Progenitor cell of endocrine pancreas (in vitro differentiated cells): ENCODE measurements at regions not wholly inside any gene's neighbourhood (a gene's known extent, or its start where the extent isn't known, plus 50 kb on each side); places are given as distances from the start of the nearest gene placed in this dataset.

Experiments used
- DNase-seq: peaks from one replicate; pipeline ENCODE4 v3.0.0; 2021; ENCODE audit warnings: low spot score; ENCODE audit not compliant: unreplicated experiment
- H3K27ac Mint-ChIP-seq: 2 replicates; pipeline ENCODE4 v1.8.0; 2021; ENCODE audit warnings: mild to moderate bottlenecking, moderate library complexity, mixed read lengths
- H3K27me3 Mint-ChIP-seq: 2 replicates; pipeline ENCODE4 v1.8.0; 2021; ENCODE audit warnings: mixed read lengths
- H3K36me3 Mint-ChIP-seq: 2 replicates; pipeline ENCODE4 v1.8.0; 2022; ENCODE audit warnings: mixed read lengths; ENCODE audit not compliant: insufficient read depth
- H3K4me1 Mint-ChIP-seq: 2 replicates; pipeline ENCODE4 v1.8.0; 2021; ENCODE audit warnings: low read depth, mixed read lengths
- H3K4me3 Mint-ChIP-seq: 2 replicates; pipeline ENCODE4 v1.8.0; 2021; ENCODE audit warnings: low read depth, mild to moderate bottlenecking, moderate library complexity, mixed read lengths
- H3K9me3 Mint-ChIP-seq: 2 replicates; pipeline ENCODE4 v1.8.0; 2021; ENCODE audit warnings: low read depth, mixed read lengths
- TF ChIP-seq, protein P1 (sequence below): fragments of 200-600 bp; sonication (generic); IDR thresholded peaks from one replicate; pipeline ENCODE4 v1.5.0; 2021; ENCODE audit warnings: antibody characterized with exemption, mild to moderate bottlenecking; ENCODE audit not compliant: unreplicated experiment

DNA sequence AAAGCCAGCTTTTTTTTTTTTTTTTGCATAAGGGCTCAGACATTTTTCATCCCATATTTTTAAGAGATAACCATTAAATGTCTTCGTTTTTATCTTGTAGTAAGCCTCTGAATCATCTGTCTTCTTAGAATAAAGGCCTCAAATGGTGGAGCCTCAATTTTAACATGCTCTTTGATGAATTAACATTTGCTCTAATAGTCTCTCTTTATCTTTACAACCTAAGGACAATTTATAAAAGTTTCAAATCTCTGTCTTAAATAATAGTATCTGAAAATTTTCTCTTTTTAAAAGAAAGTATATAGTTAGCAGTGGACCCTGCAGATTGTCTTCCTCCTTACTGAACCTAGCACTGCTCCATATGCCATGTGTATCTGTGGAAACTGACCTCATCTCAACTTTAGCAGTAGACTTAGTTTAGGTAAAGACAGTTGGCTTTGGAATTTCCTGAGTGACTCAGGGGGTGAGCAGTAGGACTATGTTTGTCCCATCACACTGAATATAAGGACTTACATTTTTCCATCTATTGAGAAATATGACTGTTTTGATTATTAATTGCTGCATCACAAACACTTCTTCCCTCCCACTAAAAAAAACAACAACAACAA lies 1658.0 kb downstream of the STIM2 start:
- H3K36me3 Mint-ChIP-seq, result no peaks in the 10 kb centered on the region
- no peak for DNase-seq
- H3K27me3 Mint-ChIP-seq, result no peaks in the 10 kb centered on the region
- H3K4me1 Mint-ChIP-seq, result no peaks in the 10 kb centered on the region
- H3K4me3 Mint-ChIP-seq, result no peak overlapping the region
- no peak overlapping the region for H3K27ac Mint-ChIP-seq
- TF ChIP-seq, protein P1, sequence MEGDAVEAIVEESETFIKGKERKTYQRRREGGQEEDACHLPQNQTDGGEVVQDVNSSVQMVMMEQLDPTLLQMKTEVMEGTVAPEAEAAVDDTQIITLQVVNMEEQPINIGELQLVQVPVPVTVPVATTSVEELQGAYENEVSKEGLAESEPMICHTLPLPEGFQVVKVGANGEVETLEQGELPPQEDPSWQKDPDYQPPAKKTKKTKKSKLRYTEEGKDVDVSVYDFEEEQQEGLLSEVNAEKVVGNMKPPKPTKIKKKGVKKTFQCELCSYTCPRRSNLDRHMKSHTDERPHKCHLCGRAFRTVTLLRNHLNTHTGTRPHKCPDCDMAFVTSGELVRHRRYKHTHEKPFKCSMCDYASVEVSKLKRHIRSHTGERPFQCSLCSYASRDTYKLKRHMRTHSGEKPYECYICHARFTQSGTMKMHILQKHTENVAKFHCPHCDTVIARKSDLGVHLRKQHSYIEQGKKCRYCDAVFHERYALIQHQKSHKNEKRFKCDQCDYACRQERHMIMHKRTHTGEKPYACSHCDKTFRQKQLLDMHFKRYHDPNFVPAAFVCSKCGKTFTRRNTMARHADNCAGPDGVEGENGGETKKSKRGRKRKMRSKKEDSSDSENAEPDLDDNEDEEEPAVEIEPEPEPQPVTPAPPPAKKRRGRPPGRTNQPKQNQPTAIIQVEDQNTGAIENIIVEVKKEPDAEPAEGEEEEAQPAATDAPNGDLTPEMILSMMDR, result no peak
- no peaks in the 10 kb centered on the region for H3K9me3 Mint-ChIP-seq

DNA sequence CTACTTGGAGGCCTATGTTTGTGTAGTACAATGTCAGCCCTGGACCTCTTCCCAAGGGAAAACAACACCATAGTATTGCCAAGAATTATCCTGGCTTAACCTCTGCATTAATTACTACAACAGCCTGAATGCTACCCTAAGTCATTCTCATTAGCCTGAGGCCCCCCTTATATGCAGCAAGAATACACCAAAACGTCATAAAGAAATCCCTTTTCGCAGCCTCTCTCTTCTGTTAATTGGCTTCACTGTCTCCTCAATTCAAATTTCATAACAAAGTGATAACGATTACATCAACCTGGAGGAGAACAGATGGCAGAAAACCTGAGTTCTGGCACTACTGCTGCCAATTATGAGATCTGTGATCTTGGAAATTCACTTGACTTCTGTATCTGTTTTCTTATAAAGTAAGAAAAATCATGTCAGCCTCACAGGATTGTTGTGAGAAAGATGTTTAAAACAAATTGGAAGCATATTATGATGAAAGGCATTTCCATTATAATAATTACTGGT lies 1663.1 kb downstream of the STIM2 start:
- TF ChIP-seq, protein P1, result no peak
- Mint-ChIP-seq H3K4me3 (no peak overlapping the region), H3K27ac (no peak overlapping the region), H3K4me1 (no peaks in the 10 kb centered on the region), H3K9me3 (no peaks in the 10 kb centered on the region), H3K27me3 (no peaks in the 10 kb centered on the region), H3K36me3 (no peaks in the 10 kb centered on the region)
- no peak for DNase-seq

DNA sequence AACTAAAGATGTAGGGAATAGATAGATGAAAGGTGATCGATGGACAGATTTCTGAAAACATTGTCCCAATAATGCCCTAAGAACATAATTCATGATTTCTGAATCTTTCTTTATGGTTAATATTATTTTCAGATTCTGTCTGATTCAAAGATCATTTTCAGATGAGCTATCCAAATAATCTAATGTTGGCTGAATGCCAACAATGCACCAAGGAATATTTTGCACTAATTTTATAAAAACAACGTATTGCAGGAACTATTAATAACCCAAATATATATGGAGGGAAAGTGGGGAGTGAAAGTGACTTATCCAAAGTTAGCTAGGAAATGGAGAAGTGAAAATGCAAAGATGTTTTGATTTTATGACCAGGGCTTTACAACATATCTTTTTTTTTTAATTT lies 1675.5 kb downstream of the STIM2 start:
- no peaks in the 10 kb centered on the region for H3K4me1 Mint-ChIP-seq
- no peaks in the 10 kb centered on the region for H3K27me3 Mint-ChIP-seq
- H3K4me3 Mint-ChIP-seq, result no peak overlapping the region
- TF ChIP-seq, protein P1, result no peak
- no peaks in the 10 kb centered on the region for H3K36me3 Mint-ChIP-seq
- H3K9me3 Mint-ChIP-seq, result peaks cover 3% of the 10 kb centered on the region
- H3K27ac Mint-ChIP-seq, result no peak overlapping the region
- DNase-seq, result no peak

DNA sequence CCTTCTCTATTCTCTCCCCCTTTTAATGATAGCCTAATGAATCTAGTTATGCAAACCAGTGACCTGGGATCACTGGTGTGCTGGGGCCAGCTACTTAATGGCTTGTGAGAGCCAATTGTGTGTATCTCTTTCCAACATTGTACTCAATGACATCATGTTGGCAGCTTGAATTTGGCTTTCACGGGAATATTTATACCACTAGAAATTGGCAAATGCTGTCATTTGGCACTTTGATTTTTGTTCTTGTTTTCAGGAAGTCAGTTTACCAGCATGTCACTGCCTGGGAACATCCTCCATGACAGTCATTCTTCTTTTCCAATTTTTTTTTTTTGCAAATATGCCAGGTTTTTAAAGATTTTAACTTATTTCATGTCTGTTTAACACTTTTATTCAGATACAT lies 1685.3 kb downstream of the STIM2 start:
- no peak overlapping the region for H3K4me3 Mint-ChIP-seq
- H3K4me1 Mint-ChIP-seq, result no peaks in the 10 kb centered on the region
- H3K9me3 Mint-ChIP-seq, result no peaks in the 10 kb centered on the region
- H3K27me3 Mint-ChIP-seq, result no peaks in the 10 kb centered on the region
- no peak overlapping the region for H3K27ac Mint-ChIP-seq
- no peaks in the 10 kb centered on the region for H3K36me3 Mint-ChIP-seq
- TF ChIP-seq, protein P1, result no peak
- DNase-seq, result no peak

DNA sequence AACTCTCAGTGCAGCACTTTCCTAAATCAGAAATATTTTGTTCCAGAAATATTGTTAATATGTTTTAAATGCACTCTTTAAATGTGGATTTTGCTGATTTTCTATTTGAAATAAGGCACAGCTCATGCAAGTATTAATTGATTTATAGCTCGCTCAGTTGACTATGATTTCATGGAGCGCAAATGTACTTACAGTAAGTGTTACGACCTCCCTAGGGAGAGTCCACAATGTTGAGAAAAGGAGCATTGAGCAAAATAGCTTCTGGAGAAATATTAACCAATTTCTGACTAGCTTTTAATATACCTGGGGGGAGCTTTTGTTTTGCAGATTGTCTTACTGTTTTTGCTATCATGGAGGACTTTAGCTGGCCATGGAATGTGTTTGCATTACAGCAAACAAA lies 1687.5 kb downstream of the STIM2 start:
- Mint-ChIP-seq H3K9me3 (no peaks in the 10 kb centered on the region), H3K27ac (no peak overlapping the region), H3K27me3 (no peaks in the 10 kb centered on the region), H3K36me3 (no peaks in the 10 kb centered on the region), H3K4me3 (no peak overlapping the region), H3K4me1 (no peaks in the 10 kb centered on the region)
- DNase-seq, result no peak
- TF ChIP-seq, protein P1, result no peak
